ENCODE measurements at regions not wholly inside any gene's neighbourhood (a gene's known extent, or its start where the extent isn't known, plus 50 kb on each side); places are given as distances from the start of the nearest gene placed in this dataset.

DNA sequence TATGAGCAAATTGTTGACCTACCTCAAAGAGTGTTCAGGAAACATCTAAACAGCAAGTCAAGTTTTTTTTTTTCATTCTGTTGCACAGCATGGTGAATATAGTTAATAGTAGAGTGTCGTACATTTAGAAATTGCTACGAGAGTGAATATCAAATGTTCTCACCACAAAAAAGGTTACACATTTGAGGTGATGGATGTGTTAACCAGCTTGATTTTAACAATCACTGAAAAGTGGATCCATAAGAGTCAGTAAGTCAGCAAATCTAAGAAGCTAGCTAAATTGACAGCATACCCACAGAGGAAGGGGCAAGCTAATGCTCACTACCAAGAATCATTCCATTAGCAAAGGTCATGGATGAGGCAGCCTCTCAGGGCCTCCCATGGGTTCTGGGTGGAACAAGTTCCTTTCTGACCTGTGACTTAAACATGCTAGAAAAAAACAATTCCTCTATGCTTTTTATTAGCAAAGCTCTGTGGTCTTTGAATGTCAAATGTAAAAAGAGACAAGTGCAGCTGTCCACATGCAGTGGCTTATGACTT lies 235.4 kb upstream of the CCDC179 start:
- H3K9me3 Mint-ChIP-seq (ENCODE audit: low read depth) = no peaks in the 10 kb centered on the region
- TF ChIP-seq, protein P1, sequence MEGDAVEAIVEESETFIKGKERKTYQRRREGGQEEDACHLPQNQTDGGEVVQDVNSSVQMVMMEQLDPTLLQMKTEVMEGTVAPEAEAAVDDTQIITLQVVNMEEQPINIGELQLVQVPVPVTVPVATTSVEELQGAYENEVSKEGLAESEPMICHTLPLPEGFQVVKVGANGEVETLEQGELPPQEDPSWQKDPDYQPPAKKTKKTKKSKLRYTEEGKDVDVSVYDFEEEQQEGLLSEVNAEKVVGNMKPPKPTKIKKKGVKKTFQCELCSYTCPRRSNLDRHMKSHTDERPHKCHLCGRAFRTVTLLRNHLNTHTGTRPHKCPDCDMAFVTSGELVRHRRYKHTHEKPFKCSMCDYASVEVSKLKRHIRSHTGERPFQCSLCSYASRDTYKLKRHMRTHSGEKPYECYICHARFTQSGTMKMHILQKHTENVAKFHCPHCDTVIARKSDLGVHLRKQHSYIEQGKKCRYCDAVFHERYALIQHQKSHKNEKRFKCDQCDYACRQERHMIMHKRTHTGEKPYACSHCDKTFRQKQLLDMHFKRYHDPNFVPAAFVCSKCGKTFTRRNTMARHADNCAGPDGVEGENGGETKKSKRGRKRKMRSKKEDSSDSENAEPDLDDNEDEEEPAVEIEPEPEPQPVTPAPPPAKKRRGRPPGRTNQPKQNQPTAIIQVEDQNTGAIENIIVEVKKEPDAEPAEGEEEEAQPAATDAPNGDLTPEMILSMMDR (IDR thresholded peaks at IDR 0.05; ENCODE audit: unreplicated experiment) = no peak
- no peaks in the 10 kb centered on the region for H3K36me3 Mint-ChIP-seq (ENCODE audit: insufficient read depth)
- no peak overlapping the region for H3K4me3 Mint-ChIP-seq (ENCODE audit: low read depth)
- H3K27me3 Mint-ChIP-seq = no peaks in the 10 kb centered on the region
- H3K27ac Mint-ChIP-seq = no peak overlapping the region
- no peak for DNase-seq (ENCODE audit: low spot score, unreplicated experiment)
- H3K4me1 Mint-ChIP-seq (ENCODE audit: low read depth) = peaks cover 4% of the 10 kb centered on the region

DNA sequence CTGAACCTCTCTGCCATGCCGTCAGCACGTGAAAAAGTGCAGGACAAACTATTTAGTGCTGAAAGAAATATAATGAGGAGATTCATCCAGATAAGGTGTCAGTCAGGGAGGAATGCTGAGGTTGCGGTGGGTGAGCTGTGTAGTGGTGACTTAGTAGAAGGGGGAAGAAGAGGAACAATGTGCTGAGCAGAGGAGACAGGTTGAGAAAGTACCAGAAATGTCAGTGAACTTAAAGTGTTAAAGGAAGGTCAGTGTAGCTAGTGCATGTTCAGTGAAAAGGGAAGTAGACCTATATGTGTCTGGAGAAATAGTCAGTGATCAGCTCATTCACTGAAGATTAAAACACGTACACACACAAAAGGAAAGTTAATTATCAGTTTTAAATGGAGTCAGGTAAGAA lies 237.6 kb upstream of the CCDC179 start:
- H3K27me3 Mint-ChIP-seq = no peaks in the 10 kb centered on the region
- H3K27ac Mint-ChIP-seq = peak overlapping the region; percentile 49
- TF ChIP-seq, protein P1 (IDR thresholded peaks at IDR 0.05; ENCODE audit: unreplicated experiment) = no peak
- H3K4me3 Mint-ChIP-seq (ENCODE audit: low read depth) = no peak overlapping the region
- no peak for DNase-seq (ENCODE audit: low spot score, unreplicated experiment)
- H3K4me1 Mint-ChIP-seq (ENCODE audit: low read depth) = peaks cover 4% of the 10 kb centered on the region
- H3K36me3 Mint-ChIP-seq (ENCODE audit: insufficient read depth) = no peaks in the 10 kb centered on the region
- H3K9me3 Mint-ChIP-seq (ENCODE audit: low read depth) = no peaks in the 10 kb centered on the region

DNA sequence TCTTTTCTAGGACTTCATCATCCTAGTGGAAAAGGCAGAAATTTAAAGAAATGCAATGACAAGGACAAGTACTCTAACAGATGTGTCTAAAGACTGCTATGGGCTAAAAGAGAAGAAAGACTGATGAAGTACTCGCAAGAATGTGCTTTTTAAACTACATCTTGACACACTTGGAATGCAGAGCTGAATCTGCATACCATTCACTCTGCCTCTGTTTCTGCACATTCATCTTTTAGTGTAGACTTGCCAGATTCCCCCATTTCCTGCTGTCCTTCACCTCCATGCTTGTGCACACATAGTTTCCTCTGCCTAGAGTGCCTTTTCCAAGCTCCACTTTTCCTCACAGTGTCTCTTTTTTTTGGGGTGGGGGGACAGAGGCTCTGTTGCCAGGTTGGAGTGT lies 239.0 kb upstream of the CCDC179 start:
- Mint-ChIP-seq H3K36me3 (ENCODE audit: insufficient read depth) (no peaks in the 10 kb centered on the region), H3K4me1 (ENCODE audit: low read depth) (peaks cover 4% of the 10 kb centered on the region), H3K9me3 (ENCODE audit: low read depth) (peaks cover 4% of the 10 kb centered on the region), H3K27ac (no peak overlapping the region), H3K4me3 (ENCODE audit: low read depth) (no peak overlapping the region), H3K27me3 (no peaks in the 10 kb centered on the region)
- no peak for DNase-seq (ENCODE audit: low spot score, unreplicated experiment)
- TF ChIP-seq, protein P1 (IDR thresholded peaks at IDR 0.05; ENCODE audit: unreplicated experiment) = no peak

DNA sequence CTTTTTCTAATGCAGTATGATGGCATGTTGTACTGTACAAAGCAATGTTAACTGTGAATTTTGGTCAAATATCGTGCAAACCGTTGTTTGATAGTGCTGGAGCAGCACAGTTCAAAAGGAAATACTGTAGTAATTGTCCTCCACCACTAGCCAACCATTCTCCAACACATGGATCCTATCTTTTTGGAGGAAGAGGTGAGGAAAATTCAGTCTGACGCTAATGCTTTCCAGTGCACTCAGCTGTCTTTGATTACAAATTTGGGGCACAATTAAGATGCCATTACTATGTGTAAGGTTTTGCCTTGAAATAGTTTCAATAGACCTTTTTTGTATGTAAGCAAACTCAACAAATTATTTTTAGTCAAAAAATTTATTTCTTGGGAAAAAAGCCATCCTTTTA lies 240.5 kb upstream of the CCDC179 start:
- Mint-ChIP-seq H3K36me3 (ENCODE audit: insufficient read depth) (no peaks in the 10 kb centered on the region), H3K9me3 (ENCODE audit: low read depth) (peaks cover 4% of the 10 kb centered on the region), H3K27me3 (no peaks in the 10 kb centered on the region), H3K4me3 (ENCODE audit: low read depth) (no peak overlapping the region), H3K27ac (no peak overlapping the region), H3K4me1 (ENCODE audit: low read depth) (peaks cover 4% of the 10 kb centered on the region)
- TF ChIP-seq, protein P1 (IDR thresholded peaks at IDR 0.05; ENCODE audit: unreplicated experiment) = no peak
- DNase-seq (ENCODE audit: low spot score, unreplicated experiment) = no peak

DNA sequence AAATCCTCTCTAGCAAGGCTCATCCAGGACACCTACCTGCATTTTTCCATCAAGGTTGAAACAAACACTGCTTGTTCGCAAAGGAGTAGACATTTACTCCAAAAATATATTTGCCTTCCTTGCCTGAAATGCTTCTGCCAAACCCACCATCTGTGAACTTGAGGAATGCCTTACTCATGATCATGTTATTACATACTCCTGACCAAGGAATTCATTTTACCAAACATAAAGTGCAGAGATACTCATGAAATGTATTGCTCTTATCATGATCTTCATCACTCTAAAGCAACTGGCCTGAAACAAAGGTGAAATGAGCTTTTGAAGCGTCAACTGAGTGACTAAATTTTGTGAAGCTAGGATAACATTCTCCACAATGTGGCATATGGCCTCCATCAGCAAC lies 243.1 kb upstream of the CCDC179 start:
- no peaks in the 10 kb centered on the region for H3K27me3 Mint-ChIP-seq
- H3K4me3 Mint-ChIP-seq (ENCODE audit: low read depth) = no peak overlapping the region
- H3K36me3 Mint-ChIP-seq (ENCODE audit: insufficient read depth) = no peaks in the 10 kb centered on the region
- no peak overlapping the region for H3K27ac Mint-ChIP-seq
- H3K9me3 Mint-ChIP-seq (ENCODE audit: low read depth) = peaks cover 4% of the 10 kb centered on the region
- DNase-seq (ENCODE audit: low spot score, unreplicated experiment) = no peak
- H3K4me1 Mint-ChIP-seq (ENCODE audit: low read depth) = no peaks in the 10 kb centered on the region
- TF ChIP-seq, protein P1 (IDR thresholded peaks at IDR 0.05; ENCODE audit: unreplicated experiment) = no peak

Measured in progenitor cell of endocrine pancreas (in vitro differentiated cells).